HG02763 (cell line): ENCODE measurements at regions not wholly inside any gene's neighbourhood (a gene's known extent, or its start where the extent isn't known, plus 50 kb on each side); places are given as distances from the start of the nearest gene placed in this dataset.

ENCODE experiments used
- ATAC-seq: cut with Tn5 transposase; IDR thresholded peaks from one replicate; pipeline ENCODE4 v1.9.1; 2021; ENCODE audit warnings: mild to moderate bottlenecking, moderate library complexity; ENCODE audit not compliant: unreplicated experiment

- ATAC-seq, result no peak
Measured at GRCh38 chr5:45195026-45195425, 386.3 kb downstream of the MRPS30 start.
